BE2C (cell line): ENCODE measurements at regions not wholly inside any gene's neighbourhood (a gene's known extent, or its start where the extent isn't known, plus 50 kb on each side); places are given as distances from the start of the nearest gene placed in this dataset.
"Not testable (repeated sequence)": the region's sequence is repeated elsewhere in the genome, so short reads cannot be mapped to it uniquely, and the experiment has no call there.

Source experiments
- DNase-seq: peaks from one replicate; pipeline ENCODE4 v3.0.0-alpha.2; 2020
- H3K27me3 ChIP-seq: fragments of 250-450 bp; sonication (Bioruptor Pico); 2 replicates; pipeline ENCODE4 v1.5.1; 2020; ENCODE audit warnings: mild to moderate bottlenecking
- H3K36me3 ChIP-seq: fragments of 250-450 bp; sonication (Bioruptor Pico); 2 replicates; pipeline ENCODE4 v1.5.1; 2020; ENCODE audit warnings: mild to moderate bottlenecking
- H3K4me1 ChIP-seq: fragments of 250-450 bp; sonication (Bioruptor Pico); 2 replicates; pipeline ENCODE4 v1.5.1; 2020
- H3K4me3 ChIP-seq: 2 replicates; pipeline ENCODE4 v1.5.1; 2011; ENCODE audit warnings: low read depth, low read length
- H3K9me3 ChIP-seq: fragments of 250-450 bp; sonication (Bioruptor Pico); 2 replicates; pipeline ENCODE4 v1.5.1; 2020
- CTCF ChIP-seq: IDR thresholded peaks from 2 replicates; pipeline ENCODE4 v1.5.1; 2012; ENCODE audit warnings: mild to moderate bottlenecking, low read depth, low read length

GRCh38 chr4:18422685-18423084 lies 401.1 kb upstream of the LCORL start:
- Histone ChIP-seq H3K27me3 (no peaks in the 10 kb centered on the region), H3K4me1 (no peaks in the 10 kb centered on the region), H3K4me3 (no peak overlapping the region), H3K36me3 (no peaks in the 10 kb centered on the region), H3K9me3 (no peaks in the 10 kb centered on the region)
- no peak for DNase-seq
- no peak for TF ChIP-seq CTCF

- no peaks in the 10 kb centered on the region for H3K4me1 ChIP-seq
- no peaks in the 10 kb centered on the region for H3K9me3 ChIP-seq
- TF ChIP-seq CTCF = no peak
- H3K4me3 ChIP-seq = no peak overlapping the region
- no peaks in the 10 kb centered on the region for H3K27me3 ChIP-seq
- H3K36me3 ChIP-seq = no peaks in the 10 kb centered on the region
- DNase-seq = no peak
Measured at GRCh38 chr4:18421519-18421918, 400.0 kb upstream of the LCORL start.

- no peak overlapping the region for H3K4me3 ChIP-seq
- no peaks in the 10 kb centered on the region for H3K9me3 ChIP-seq
- no peak for TF ChIP-seq CTCF
- no peaks in the 10 kb centered on the region for H3K36me3 ChIP-seq
- DNase-seq = no peak
- H3K4me1 ChIP-seq = no peaks in the 10 kb centered on the region
- H3K27me3 ChIP-seq = no peaks in the 10 kb centered on the region
Measured at GRCh38 chr4:18419780-18420179, 398.2 kb upstream of the LCORL start.

GRCh38 chr4:18418195-18418898 lies 396.8 kb upstream of the LCORL start:
- H3K27me3 ChIP-seq, DNase-seq, H3K36me3 ChIP-seq, H3K9me3 ChIP-seq, H3K4me3 ChIP-seq, H3K4me1 ChIP-seq: not testable (repeated sequence)

- H3K4me1 ChIP-seq, H3K9me3 ChIP-seq, H3K36me3 ChIP-seq, H3K27me3 ChIP-seq, DNase-seq, H3K4me3 ChIP-seq: not testable (repeated sequence)
Measured at GRCh38 chr4:18417651-18418050, 396.1 kb upstream of the LCORL start.

GRCh38 chr4:18406264-18406663 lies 384.7 kb upstream of the LCORL start:
- H3K4me1 ChIP-seq = no peaks in the 10 kb centered on the region

More at GRCh38 chr4:18406264-18406663, 384.7 kb upstream of the LCORL start:
- Histone ChIP-seq H3K9me3 (no peaks in the 10 kb centered on the region), H3K36me3 (no peaks in the 10 kb centered on the region), H3K27me3 (peaks cover 6% of the 10 kb centered on the region; the same call in 1 of the 2 replicates), H3K4me3 (no peak overlapping the region)
- no peak for DNase-seq
- no peak for TF ChIP-seq CTCF
